ENCODE measurements at regions not wholly inside any gene's neighbourhood (a gene's known extent, or its start where the extent isn't known, plus 50 kb on each side); places are given as distances from the start of the nearest gene placed in this dataset.

- Histone ChIP-seq H3K27me3 (no peaks in the 10 kb centered on the region), H3K4me1 (no peaks in the 10 kb centered on the region), H3K4me3 (no peak overlapping the region), H3K27ac (no peak overlapping the region), H3K36me3 (no peaks in the 10 kb centered on the region), H3K9me3 (no peaks in the 10 kb centered on the region)
- no peak for ATAC-seq
- TF ChIP-seq, protein P1, sequence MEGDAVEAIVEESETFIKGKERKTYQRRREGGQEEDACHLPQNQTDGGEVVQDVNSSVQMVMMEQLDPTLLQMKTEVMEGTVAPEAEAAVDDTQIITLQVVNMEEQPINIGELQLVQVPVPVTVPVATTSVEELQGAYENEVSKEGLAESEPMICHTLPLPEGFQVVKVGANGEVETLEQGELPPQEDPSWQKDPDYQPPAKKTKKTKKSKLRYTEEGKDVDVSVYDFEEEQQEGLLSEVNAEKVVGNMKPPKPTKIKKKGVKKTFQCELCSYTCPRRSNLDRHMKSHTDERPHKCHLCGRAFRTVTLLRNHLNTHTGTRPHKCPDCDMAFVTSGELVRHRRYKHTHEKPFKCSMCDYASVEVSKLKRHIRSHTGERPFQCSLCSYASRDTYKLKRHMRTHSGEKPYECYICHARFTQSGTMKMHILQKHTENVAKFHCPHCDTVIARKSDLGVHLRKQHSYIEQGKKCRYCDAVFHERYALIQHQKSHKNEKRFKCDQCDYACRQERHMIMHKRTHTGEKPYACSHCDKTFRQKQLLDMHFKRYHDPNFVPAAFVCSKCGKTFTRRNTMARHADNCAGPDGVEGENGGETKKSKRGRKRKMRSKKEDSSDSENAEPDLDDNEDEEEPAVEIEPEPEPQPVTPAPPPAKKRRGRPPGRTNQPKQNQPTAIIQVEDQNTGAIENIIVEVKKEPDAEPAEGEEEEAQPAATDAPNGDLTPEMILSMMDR (IDR thresholded peaks at IDR 0.05), result no peak
- TF ChIP-seq POLR2A (IDR thresholded peaks at IDR 0.05), result no peak
- TF ChIP-seq POLR2AphosphoS5 (IDR thresholded peaks at IDR 0.05), result no peak
- TF ChIP-seq EP300 (IDR thresholded peaks at IDR 0.05), result no peak
- WGBS, 2 donors (ENCODE audit: low coverage in 1 of 2), result 78 to 81% methylated on average over 2 of the region's 2 CpGs
Measured at GRCh38 chr21:25506261-25506660, 101.0 kb downstream of the MRPL39 start.

- H3K27me3 ChIP-seq, result no peaks in the 10 kb centered on the region
- H3K36me3 ChIP-seq, result no peaks in the 10 kb centered on the region
- TF ChIP-seq, protein P1 (IDR thresholded peaks at IDR 0.05), result no peak
- TF ChIP-seq EP300 (IDR thresholded peaks at IDR 0.05) (no peak), POLR2A (IDR thresholded peaks at IDR 0.05) (no peak), POLR2AphosphoS5 (IDR thresholded peaks at IDR 0.05) (no peak)
- no peak overlapping the region for H3K4me3 ChIP-seq
- WGBS, 2 donors (ENCODE audit: low coverage in 1 of 2), result 100% methylated on average over 1 of the region's 1 CpG; no CpG with 5 or more reads in 1 of the 2 donors
- no peak overlapping the region for H3K27ac ChIP-seq
- ATAC-seq, result no peak
- no peaks in the 10 kb centered on the region for H3K4me1 ChIP-seq
- no peaks in the 10 kb centered on the region for H3K9me3 ChIP-seq
Measured at GRCh38 chr21:25503981-25504380, 103.3 kb downstream of the MRPL39 start.

DNA sequence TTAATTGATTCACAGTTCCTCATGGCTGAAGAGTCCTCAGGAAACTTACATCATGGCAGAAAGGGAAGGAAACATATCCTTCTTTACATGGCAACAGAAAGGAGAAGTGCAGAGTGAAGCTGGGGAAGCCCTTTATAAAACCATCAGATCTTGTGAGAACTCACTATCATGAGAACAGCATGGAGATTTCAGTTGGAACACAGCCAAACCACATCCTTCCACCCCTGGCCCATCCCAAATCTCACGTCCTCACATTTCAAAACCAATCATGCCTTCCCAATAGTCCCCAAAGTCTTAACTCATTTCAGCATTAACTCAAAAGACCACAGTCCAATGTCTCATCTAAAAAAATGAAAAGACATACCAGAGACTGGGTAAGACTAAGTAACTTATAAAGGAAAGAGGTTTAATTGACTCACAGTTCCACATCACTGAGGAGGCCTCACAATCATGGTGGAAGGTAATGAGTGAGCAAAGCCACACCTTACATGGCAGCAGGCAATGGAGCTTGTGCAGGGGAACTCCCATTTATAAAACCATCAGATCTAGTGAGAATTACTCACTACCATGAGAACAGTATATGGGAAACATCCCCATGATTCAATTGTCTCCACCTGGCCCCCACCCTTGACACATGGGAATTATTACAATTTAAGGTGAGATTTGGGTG is 105.2 kb downstream of the MRPL39 start:
- Histone ChIP-seq H3K27ac (no peak overlapping the region), H3K36me3 (no peaks in the 10 kb centered on the region), H3K27me3 (no peaks in the 10 kb centered on the region), H3K4me1 (no peaks in the 10 kb centered on the region), H3K4me3 (no peak overlapping the region), H3K9me3 (no peaks in the 10 kb centered on the region)
- ATAC-seq, result no peak
- WGBS, 2 donors (ENCODE audit: low coverage in 1 of 2), result 9 to 43% methylated on average over 1 of the region's 1 CpG
- TF ChIP-seq, protein P1 (IDR thresholded peaks at IDR 0.05), result no peak
- no peak for TF ChIP-seq POLR2A (IDR thresholded peaks at IDR 0.05)
- no peak for TF ChIP-seq EP300 (IDR thresholded peaks at IDR 0.05)
- TF ChIP-seq POLR2AphosphoS5 (IDR thresholded peaks at IDR 0.05), result no peak

DNA sequence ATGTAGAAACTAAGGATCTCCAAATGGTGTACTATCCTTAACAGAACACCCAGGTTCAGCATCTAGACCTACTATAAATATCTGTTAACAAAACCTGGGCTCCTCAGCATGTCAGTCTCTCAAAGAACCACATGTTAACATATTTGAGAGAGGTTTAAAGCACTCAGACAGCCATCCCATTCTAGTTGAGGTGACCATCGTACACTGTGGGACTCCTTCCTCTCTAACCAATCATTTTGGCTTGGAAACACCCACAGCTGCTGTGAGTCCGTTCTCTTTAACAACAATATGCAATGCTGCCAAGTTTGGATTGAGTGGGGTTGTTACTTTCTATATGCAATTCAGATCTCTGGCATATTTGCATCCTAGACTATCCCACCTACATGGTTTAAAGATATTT is 105.8 kb downstream of the MRPL39 start:
- Histone ChIP-seq H3K9me3 (no peaks in the 10 kb centered on the region), H3K27ac (no peak overlapping the region), H3K4me1 (no peaks in the 10 kb centered on the region), H3K36me3 (no peaks in the 10 kb centered on the region), H3K4me3 (no peak overlapping the region), H3K27me3 (no peaks in the 10 kb centered on the region)
- WGBS, 2 donors (ENCODE audit: low coverage in 1 of 2), result 48 to 75% methylated on average over 2 of the region's 2 CpGs
- TF ChIP-seq EP300 (IDR thresholded peaks at IDR 0.05) (no peak), POLR2AphosphoS5 (IDR thresholded peaks at IDR 0.05) (no peak), POLR2A (IDR thresholded peaks at IDR 0.05) (no peak)
- TF ChIP-seq, protein P1 (IDR thresholded peaks at IDR 0.05), result no peak
- no peak for ATAC-seq

- WGBS, 2 donors (ENCODE audit: low coverage in 1 of 2), result 55% methylated on average over 2 of the region's 2 CpGs; no CpG with 5 or more reads in 1 of the 2 donors
- Histone ChIP-seq H3K27ac (no peak overlapping the region), H3K9me3 (no peaks in the 10 kb centered on the region), H3K4me1 (no peaks in the 10 kb centered on the region), H3K36me3 (no peaks in the 10 kb centered on the region), H3K4me3 (no peak overlapping the region), H3K27me3 (no peaks in the 10 kb centered on the region)
- ATAC-seq, result no peak
- no peak for TF ChIP-seq POLR2AphosphoS5 (IDR thresholded peaks at IDR 0.05)
- TF ChIP-seq, protein P1 (IDR thresholded peaks at IDR 0.05), result no peak
- no peak for TF ChIP-seq EP300 (IDR thresholded peaks at IDR 0.05)
- TF ChIP-seq POLR2A (IDR thresholded peaks at IDR 0.05), result no peak
Measured at GRCh38 chr21:25500598-25500997, 106.7 kb downstream of the MRPL39 start.
